H9 (cell line): ENCODE measurements at regions not wholly inside any gene's neighbourhood (a gene's known extent, or its start where the extent isn't known, plus 50 kb on each side); places are given as distances from the start of the nearest gene placed in this dataset.

ENCODE experiments used
- DNase-seq: peaks from one replicate; pipeline ENCODE4 v3.0.0-alpha.2; 2017
- H2AFZ ChIP-seq: one replicate; pipeline ENCODE4 v1.6.1; 2013; ENCODE audit warnings: mild to moderate bottlenecking, low read length, control low read depth, moderate library complexity
- H2AK5ac ChIP-seq: 2 replicates; pipeline ENCODE4 v1.6.1; 2013; ENCODE audit warnings: low read length, control low read depth, mixed read lengths; ENCODE audit not compliant: insufficient read length
- H2BK120ac ChIP-seq: one replicate; pipeline ENCODE4 v1.6.1; 2013; ENCODE audit warnings: low read depth, mild to moderate bottlenecking, low read length, control low read depth, inconsistent platforms; ENCODE audit not compliant: poor library complexity, severe bottlenecking
- H2BK12ac ChIP-seq: 2 replicates; pipeline ENCODE4 v1.6.1; 2013; ENCODE audit warnings: low read length, control low read depth, mixed read lengths, low read depth; ENCODE audit not compliant: insufficient read length
- H2BK15ac ChIP-seq: 2 replicates; pipeline ENCODE4 v1.6.1; 2013; ENCODE audit warnings: low read depth, low read length, control low read depth
- H2BK20ac ChIP-seq: one replicate; pipeline ENCODE4 v1.6.1; 2013; ENCODE audit warnings: low read depth, mild to moderate bottlenecking, low read length, control low read depth, inconsistent platforms; ENCODE audit not compliant: poor library complexity, severe bottlenecking
- H2BK5ac ChIP-seq: 2 replicates; pipeline ENCODE4 v1.6.1; 2013; ENCODE audit warnings: low read length, control low read depth, mixed read lengths; ENCODE audit not compliant: insufficient read length
- H3K14ac ChIP-seq: 2 replicates; pipeline ENCODE4 v1.6.1; 2013; ENCODE audit warnings: low read length, control low read depth; ENCODE audit not compliant: insufficient read depth
- H3K18ac ChIP-seq: 2 replicates; pipeline ENCODE4 v1.6.1; 2013; ENCODE audit warnings: low read depth, mild to moderate bottlenecking, mixed read lengths, low read length, control low read depth; ENCODE audit not compliant: insufficient read length
- H3K23ac ChIP-seq: 2 replicates; pipeline ENCODE4 v1.6.1; 2013; ENCODE audit warnings: low read length, control low read depth, mixed read lengths, low read depth; ENCODE audit not compliant: insufficient read length
- H3K23me2 ChIP-seq: 2 replicates; pipeline ENCODE4 v1.6.1; 2013; ENCODE audit warnings: low read depth, mild to moderate bottlenecking, mixed read lengths, low read length, control low read depth; ENCODE audit not compliant: insufficient read length, poor library complexity, severe bottlenecking
- H3K27ac ChIP-seq: 2 replicates; pipeline ENCODE4 v1.5.1; 2013; ENCODE audit warnings: low read length, control low read depth, mixed read lengths, low read depth; ENCODE audit not compliant: insufficient read length
- H3K27me3 ChIP-seq: 2 replicates; pipeline ENCODE4 v1.6.1; 2013; ENCODE audit warnings: low read length, control low read depth, inconsistent platforms; ENCODE audit not compliant: insufficient read depth
- H3K4ac ChIP-seq: 2 replicates; pipeline ENCODE4 v1.6.1; 2013; ENCODE audit warnings: low read depth, mild to moderate bottlenecking, control low read depth, inconsistent platforms, low read length, moderate library complexity
- H3K4me1 ChIP-seq: 2 replicates; pipeline ENCODE4 v1.6.1; 2013; ENCODE audit warnings: low read length, control low read depth, inconsistent platforms; ENCODE audit not compliant: insufficient read depth
- H3K4me2 ChIP-seq: 2 replicates; pipeline ENCODE4 v1.6.1; 2013; ENCODE audit warnings: low read length, control low read depth, mixed read lengths; ENCODE audit not compliant: insufficient read length, insufficient read depth
- H3K56ac ChIP-seq: 2 replicates; pipeline ENCODE4 v1.6.1; 2013; ENCODE audit warnings: low read depth, mild to moderate bottlenecking, mixed read lengths, low read length, control low read depth; ENCODE audit not compliant: insufficient read length
- H3K79me1 ChIP-seq: 2 replicates; pipeline ENCODE4 v1.6.1; 2013; ENCODE audit warnings: low read depth, mild to moderate bottlenecking, moderate library complexity, low read length, control low read depth, inconsistent platforms; ENCODE audit not compliant: insufficient read depth, poor library complexity, severe bottlenecking
- H3K79me2 ChIP-seq: 2 replicates; pipeline ENCODE4 v1.6.1; 2013; ENCODE audit warnings: low read length, control low read depth, inconsistent platforms; ENCODE audit not compliant: insufficient read depth
- H3K9ac ChIP-seq: 2 replicates; pipeline ENCODE4 v1.6.1; 2013; ENCODE audit warnings: low read length, control low read depth, mixed read lengths; ENCODE audit not compliant: insufficient read length; ENCODE audit errors: extremely low read depth
- H3K9me3 ChIP-seq: one replicate; pipeline ENCODE4 v1.6.1; 2013; ENCODE audit warnings: low read depth, low read length, inconsistent platforms; ENCODE audit not compliant: control insufficient read depth
- H3T11ph ChIP-seq: one replicate; pipeline ENCODE4 v1.6.1; 2013; ENCODE audit warnings: mild to moderate bottlenecking, low read length, control low read depth, inconsistent platforms
- H4K20me1 ChIP-seq: one replicate; pipeline ENCODE4 v1.6.1; 2013; ENCODE audit not compliant: control insufficient read depth, insufficient read length, insufficient read depth
- H4K5ac ChIP-seq: 2 replicates; pipeline ENCODE4 v1.6.1; 2013; ENCODE audit warnings: low read depth, mild to moderate bottlenecking, mixed read lengths, low read length, control low read depth; ENCODE audit not compliant: insufficient read length
- H4K8ac ChIP-seq: replicated peaks from 2 replicates; pipeline ENCODE4 v1.6.1; 2013; ENCODE audit warnings: low read length, control low read depth, mixed read lengths, low read depth; ENCODE audit not compliant: insufficient read length
- H4K91ac ChIP-seq: 2 replicates; pipeline ENCODE4 v1.6.1; 2013; ENCODE audit warnings: low read depth, mild to moderate bottlenecking, moderate library complexity, mixed read lengths, low read length, control low read depth; ENCODE audit not compliant: insufficient read length
- H3K27ac Mint-ChIP-seq, 3 experiments: 2 replicates in 2 of 3; 3 replicates in 1 of 3; pipeline ENCODE4 v1.8.0; 2020 to 2021; ENCODE audit warnings: mixed read lengths in 3 of 3, mild to moderate bottlenecking in 1 of 3, moderate library complexity in 1 of 3
- H3K27me3 Mint-ChIP-seq: 2 replicates; pipeline ENCODE4 v1.8.0; 2021; ENCODE audit warnings: low read depth, mild to moderate bottlenecking, moderate library complexity, mixed read lengths
- H3K36me3 Mint-ChIP-seq, 3 experiments: 2 replicates in 2 of 3; 3 replicates in 1 of 3; pipeline ENCODE4 v1.8.0; 2020 to 2021; ENCODE audit warnings: low read depth in 3 of 3, mixed read lengths in 3 of 3; ENCODE audit not compliant: insufficient read depth in 1 of 3
- H3K4me1 Mint-ChIP-seq, 2 experiments: 2 replicates each; pipeline ENCODE4 v1.8.0; 2020; ENCODE audit warnings: mixed read lengths in 2 of 2
- H3K4me3 Mint-ChIP-seq, 2 experiments: 2 replicates in 1 of 2; 3 replicates in 1 of 2; pipeline ENCODE4 v1.8.0; 2020 to 2021; ENCODE audit warnings: mild to moderate bottlenecking in 2 of 2, mixed read lengths in 2 of 2, moderate library complexity in 1 of 2
- H3K9me3 Mint-ChIP-seq, 2 experiments: 2 replicates in 1 of 2; 3 replicates in 1 of 2; pipeline ENCODE4 v1.8.0; 2020; ENCODE audit warnings: mild to moderate bottlenecking in 2 of 2, mixed read lengths in 2 of 2, moderate library complexity in 1 of 2
- WGBS: extraction: QIAGEN DNeasy Blood & Tissue Kit; methylation state at CpG from one replicate; pipeline ENCODE4 v1.1.7; 2013; ENCODE audit warnings: missing lambda C conversion rate, low lambda C conversion rate, mixed read lengths; ENCODE audit not compliant: insufficient read length; ENCODE audit errors: extremely low coverage; 5-methylcytosine and 5-hydroxymethylcytosine counted together
- TF ChIP-seq, protein P1 (sequence below): fragments of 200-600 bp; sonication (generic); conservative IDR thresholded peaks from 3 replicates; pipeline ENCODE4 v1.8.0; 2021; ENCODE audit warnings: antibody characterized with exemption, mild to moderate bottlenecking

DNA sequence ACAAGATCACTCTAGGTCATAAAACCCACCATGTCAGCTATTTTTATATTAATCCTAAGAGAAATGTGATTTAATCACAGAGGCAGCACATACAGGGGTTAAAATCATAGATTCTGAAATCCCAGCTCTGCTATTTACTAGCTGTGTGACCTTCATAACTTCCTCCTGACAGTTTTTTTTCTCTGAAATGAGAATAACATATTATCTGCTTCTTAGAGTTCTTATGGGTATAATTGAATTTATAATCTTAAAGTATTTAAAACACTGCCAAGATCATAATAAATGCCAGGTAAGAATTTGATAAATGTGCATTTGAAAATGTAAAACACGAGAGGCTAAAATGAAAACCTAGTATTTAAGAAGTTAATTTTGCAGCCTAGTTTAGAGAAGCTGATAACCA lies 722.9 kb downstream of the SLITRK6 start:
- no CpG with 5 or more reads among the region's 1 CpG for WGBS

More for the DNA sequence above, 722.9 kb downstream of the SLITRK6 start:
- Histone ChIP-seq H4K5ac (no peak overlapping the region), H4K20me1 (no peaks in the 10 kb centered on the region), H3K9ac (no peak overlapping the region), H3K9me3 (no peaks in the 10 kb centered on the region), H3K23ac (no peak overlapping the region), H4K8ac (no peak overlapping the region), H2BK20ac (no peak overlapping the region), H3T11ph (no peak overlapping the region), H2AFZ (no peak overlapping the region), H3K4me1 (no peaks in the 10 kb centered on the region), H3K4me2 (no peak overlapping the region), H3K14ac (no peak overlapping the region), H2BK15ac (no peak overlapping the region), H3K79me2 (no peaks in the 10 kb centered on the region), H2BK12ac (no peak overlapping the region), H3K56ac (no peak overlapping the region), H2AK5ac (no peak overlapping the region), H3K27ac (no peak overlapping the region), H3K18ac (no peak overlapping the region), H4K91ac (no peak overlapping the region), H3K27me3 (no peaks in the 10 kb centered on the region), H2BK5ac (no peak overlapping the region), H2BK120ac (no peak overlapping the region), H3K4ac (no peak overlapping the region), H3K23me2 (no peaks in the 10 kb centered on the region), H3K79me1 (no peaks in the 10 kb centered on the region)
- Mint-ChIP-seq H3K4me3 (no peak overlapping the region), H3K9me3 (no peaks in the 10 kb centered on the region), H3K27me3 (no peaks in the 10 kb centered on the region), H3K4me1 (no peaks in the 10 kb centered on the region), H3K36me3 (no peaks in the 10 kb centered on the region), H3K27ac (no peak overlapping the region)
- TF ChIP-seq, protein P1, sequence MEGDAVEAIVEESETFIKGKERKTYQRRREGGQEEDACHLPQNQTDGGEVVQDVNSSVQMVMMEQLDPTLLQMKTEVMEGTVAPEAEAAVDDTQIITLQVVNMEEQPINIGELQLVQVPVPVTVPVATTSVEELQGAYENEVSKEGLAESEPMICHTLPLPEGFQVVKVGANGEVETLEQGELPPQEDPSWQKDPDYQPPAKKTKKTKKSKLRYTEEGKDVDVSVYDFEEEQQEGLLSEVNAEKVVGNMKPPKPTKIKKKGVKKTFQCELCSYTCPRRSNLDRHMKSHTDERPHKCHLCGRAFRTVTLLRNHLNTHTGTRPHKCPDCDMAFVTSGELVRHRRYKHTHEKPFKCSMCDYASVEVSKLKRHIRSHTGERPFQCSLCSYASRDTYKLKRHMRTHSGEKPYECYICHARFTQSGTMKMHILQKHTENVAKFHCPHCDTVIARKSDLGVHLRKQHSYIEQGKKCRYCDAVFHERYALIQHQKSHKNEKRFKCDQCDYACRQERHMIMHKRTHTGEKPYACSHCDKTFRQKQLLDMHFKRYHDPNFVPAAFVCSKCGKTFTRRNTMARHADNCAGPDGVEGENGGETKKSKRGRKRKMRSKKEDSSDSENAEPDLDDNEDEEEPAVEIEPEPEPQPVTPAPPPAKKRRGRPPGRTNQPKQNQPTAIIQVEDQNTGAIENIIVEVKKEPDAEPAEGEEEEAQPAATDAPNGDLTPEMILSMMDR = no peak
- DNase-seq = no peak
